Ascending aorta (tissue), 2 donors: ENCODE measurements at regions not wholly inside any gene's neighbourhood (a gene's known extent, or its start where the extent isn't known, plus 50 kb on each side); places are given as distances from the start of the nearest gene placed in this dataset.

Experiments used
- DNase-seq, 2 donors: peaks; one replicate each; pipeline ENCODE4 v3.0.0-alpha.2; 2019; ENCODE audit warnings: low spot score in 2 of 2
- H3K27ac ChIP-seq, 2 donors: fragments of 200-600 bp; sonication (generic); one replicate each; pipeline ENCODE4 v1.5.1; 2016 to 2017; ENCODE audit warnings: mild to moderate bottlenecking in 1 of 2
- H3K27me3 ChIP-seq: fragments of 200-600 bp; sonication (generic); one replicate; pipeline ENCODE4 v1.5.1; 2017
- H3K36me3 ChIP-seq, 2 donors: fragments of 200-600 bp; sonication (generic); one replicate each; pipeline ENCODE4 v1.5.1; 2016
- H3K4me1 ChIP-seq, 2 donors: fragments of 200-600 bp; sonication (generic); one replicate each; pipeline ENCODE4 v1.5.1; 2016 to 2017; ENCODE audit warnings: mild to moderate bottlenecking in 1 of 2
- H3K4me3 ChIP-seq, 2 donors: fragments of 200-600 bp; sonication (generic); one replicate each; pipeline ENCODE4 v1.5.1; 2016 to 2017; ENCODE audit warnings: mild to moderate bottlenecking in 1 of 2
- H3K9me3 ChIP-seq, 2 donors: fragments of 200-600 bp; sonication (generic); one replicate each; pipeline ENCODE4 v1.5.1; 2016
- CTCF ChIP-seq, 3 experiments: fragments of 200-600 bp in 2 of 3; fragments of 450-650 bp in 1 of 3; sonication (generic) in 2 of 3; IDR thresholded peaks; one replicate each; pipeline ENCODE4 v1.5.1; 2016 to 2019; ENCODE audit warnings: antibody characterized with exemption in 3 of 3, mild to moderate bottlenecking in 1 of 3, moderate library complexity in 1 of 3
- intact Hi-C: fragments of 100-400 bp; cut with DNase I; formaldehyde crosslinking; loops from one replicate; pipeline ENCODE4 v1.15.1; 2023

- H3K4me3 ChIP-seq: no peak overlapping the region
- intact Hi-C loops: no loop called here
Measured at GRCh38 chr7:36072620-36073019, 80.4 kb upstream of the EEPD1 start.

DNA sequence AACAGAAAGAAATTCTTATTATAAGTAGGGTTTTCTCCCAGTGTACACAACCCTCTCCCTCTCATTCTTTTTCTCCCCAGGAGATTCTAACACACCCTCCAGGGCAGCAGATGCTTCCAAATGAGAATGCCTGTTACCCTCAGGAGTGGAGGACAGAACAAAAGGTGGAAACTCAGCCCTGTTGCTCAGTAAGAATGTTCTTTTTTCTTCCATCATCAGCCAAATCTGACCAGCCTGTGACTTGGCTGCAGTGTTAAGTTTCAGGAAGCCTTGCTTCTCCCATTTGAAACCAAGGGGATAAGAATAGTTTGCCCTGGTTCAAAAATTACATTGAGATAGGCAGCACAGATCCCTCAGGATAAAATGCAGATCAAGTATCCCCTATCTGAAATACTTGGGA is 77.5 kb upstream of the EEPD1 start:
- intact Hi-C loops: no loop called here
- no peak overlapping the region for H3K27ac ChIP-seq
- no peaks in the 10 kb centered on the region for H3K36me3 ChIP-seq
- H3K9me3 ChIP-seq: no peaks in the 10 kb centered on the region
- TF ChIP-seq CTCF (IDR thresholded peaks at IDR 0.05): no peak
- H3K4me1 ChIP-seq: no peaks in the 10 kb centered on the region
- H3K4me3 ChIP-seq: no peak overlapping the region
- H3K27me3 ChIP-seq: no peaks in the 10 kb centered on the region
- DNase-seq: no peak

More at GRCh38 chr7:36072620-36073019, 80.4 kb upstream of the EEPD1 start:
- Histone ChIP-seq H3K4me1 (no peaks in the 10 kb centered on the region), H3K27ac (no peak overlapping the region), H3K36me3 (no peaks in the 10 kb centered on the region), H3K27me3 (no peaks in the 10 kb centered on the region), H3K9me3 (no peaks in the 10 kb centered on the region)
- TF ChIP-seq CTCF (IDR thresholded peaks at IDR 0.05): no peak
- peak in 1 of 2 donors; percentile 24 for DNase-seq

GRCh38 chr7:36076074-36076473 is 77.0 kb upstream of the EEPD1 start:
- H3K27ac ChIP-seq: no peak overlapping the region
- H3K36me3 ChIP-seq: no peaks in the 10 kb centered on the region
- intact Hi-C loops: no loop called here
- no peak for TF ChIP-seq CTCF (IDR thresholded peaks at IDR 0.05)
- no peaks in the 10 kb centered on the region for H3K27me3 ChIP-seq
- DNase-seq: no peak
- H3K9me3 ChIP-seq: no peaks in the 10 kb centered on the region
- H3K4me3 ChIP-seq: no peak overlapping the region
- H3K4me1 ChIP-seq: no peaks in the 10 kb centered on the region

- Histone ChIP-seq H3K36me3 (no peaks in the 10 kb centered on the region), H3K4me3 (no peak overlapping the region), H3K27me3 (no peaks in the 10 kb centered on the region), H3K4me1 (no peaks in the 10 kb centered on the region), H3K9me3 (no peaks in the 10 kb centered on the region), H3K27ac (no peak overlapping the region)
- no peak for TF ChIP-seq CTCF (IDR thresholded peaks at IDR 0.05)
- intact Hi-C loops: no loop called here
- peak in 1 of 2 donors; percentile 44 for DNase-seq
Measured at GRCh38 chr7:36078816-36079360, 74.2 kb upstream of the EEPD1 start.

DNA sequence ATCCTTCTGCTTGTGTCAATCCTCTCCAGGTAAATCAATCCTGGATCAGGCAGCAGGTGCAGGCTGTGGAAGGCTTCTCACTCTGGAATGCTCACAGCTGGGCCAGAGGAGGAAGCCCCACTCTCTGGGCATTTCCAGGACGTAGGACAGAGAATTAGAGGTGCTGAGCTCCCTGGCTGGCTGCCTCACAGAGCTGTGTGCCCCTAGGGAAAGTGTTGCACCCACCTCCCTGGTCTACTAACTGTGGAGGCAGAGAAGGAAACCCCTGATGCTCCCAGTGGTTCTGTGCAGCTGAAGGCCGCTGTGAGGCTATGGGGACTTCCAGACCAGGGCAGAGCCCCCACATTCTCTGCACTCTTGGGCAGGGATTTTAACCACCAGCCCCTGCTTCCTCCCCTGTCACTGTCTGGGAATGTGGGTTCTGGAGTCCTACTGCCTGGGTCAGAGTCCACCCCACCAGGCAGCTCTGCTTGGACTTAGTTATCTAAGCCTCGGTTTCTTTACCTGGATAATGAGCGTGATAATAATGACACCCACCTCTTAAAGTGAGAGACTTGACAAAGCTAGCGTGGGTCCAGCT is 73.5 kb upstream of the EEPD1 start:
- no peak overlapping the region for H3K27ac ChIP-seq
- no peaks in the 10 kb centered on the region for H3K36me3 ChIP-seq
- H3K27me3 ChIP-seq: no peaks in the 10 kb centered on the region
- no peaks in the 10 kb centered on the region for H3K4me1 ChIP-seq
- H3K4me3 ChIP-seq: no peak overlapping the region
- intact Hi-C loops: no loop called here
- no peaks in the 10 kb centered on the region for H3K9me3 ChIP-seq
- TF ChIP-seq CTCF (IDR thresholded peaks at IDR 0.05): no peak
- DNase-seq: peak in 1 of 2 donors; percentile 52

DNA sequence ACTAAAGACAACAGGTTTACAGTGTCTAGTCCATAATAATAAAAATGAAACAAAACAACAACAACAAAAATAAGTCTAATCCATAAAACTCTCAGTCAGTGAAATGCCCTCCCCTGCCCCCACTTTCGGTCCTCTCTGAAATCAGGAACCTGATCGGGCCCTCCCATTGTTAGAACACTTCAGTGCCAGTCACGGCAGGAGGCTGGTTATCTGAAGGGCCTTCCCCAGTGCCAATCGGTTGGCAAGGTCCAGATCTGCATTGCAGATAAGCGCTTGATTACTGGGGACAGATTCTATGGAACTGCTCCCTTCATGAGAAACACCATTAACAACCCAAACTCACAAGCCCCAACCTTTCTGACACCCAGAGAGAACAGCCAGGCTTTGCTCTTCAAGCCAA is 72.2 kb upstream of the EEPD1 start:
- H3K4me1 ChIP-seq: no peaks in the 10 kb centered on the region
- no peaks in the 10 kb centered on the region for H3K9me3 ChIP-seq
- H3K4me3 ChIP-seq: no peak overlapping the region
- TF ChIP-seq CTCF (IDR thresholded peaks at IDR 0.05): no peak
- H3K36me3 ChIP-seq: no peaks in the 10 kb centered on the region
- H3K27me3 ChIP-seq: no peaks in the 10 kb centered on the region
- H3K27ac ChIP-seq: no peak overlapping the region
- intact Hi-C loops: no loop called here
- DNase-seq: no peak
